ENCODE measurements at regions not wholly inside any gene's neighbourhood (a gene's known extent, or its start where the extent isn't known, plus 50 kb on each side); places are given as distances from the start of the nearest gene placed in this dataset.

DNA sequence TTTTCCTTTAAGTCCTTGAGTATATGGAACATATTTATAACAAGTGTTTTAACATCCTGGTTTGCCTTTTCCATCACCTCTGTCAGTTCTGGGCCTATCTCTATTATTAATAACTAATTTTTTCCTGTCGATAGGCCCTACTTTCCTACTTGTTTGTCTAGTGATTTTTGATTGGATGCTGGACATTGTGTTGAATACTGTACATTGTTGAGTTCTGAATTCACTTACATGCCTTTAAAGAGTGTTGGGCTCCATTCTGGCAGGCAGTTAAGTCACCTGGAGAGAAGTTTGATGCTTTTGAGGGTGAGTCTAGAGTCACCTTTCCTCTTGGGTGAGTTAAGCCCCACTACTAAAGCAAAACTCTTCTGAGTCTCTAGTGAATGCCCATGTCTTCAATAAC is 77.5 kb upstream of the C14orf180 start:
- Histone ChIP-seq H3K27me3 (ENCODE audit: insufficient read depth) (no peaks in the 10 kb centered on the region), H3K4me1 (ENCODE audit: insufficient read depth) (no peaks in the 10 kb centered on the region), H2AFZ (no peak overlapping the region), H3F3A (replicated peaks; ENCODE audit: low read depth) (no peaks in the 10 kb centered on the region), H3K27ac (ENCODE audit: low read depth) (no peak overlapping the region), H3K4me3 (no peak overlapping the region), H3K9me2 (ENCODE audit: insufficient read depth) (no peaks in the 10 kb centered on the region), H3K79me2 (replicated peaks; ENCODE audit: insufficient read depth) (no peaks in the 10 kb centered on the region), H4K20me1 (replicated peaks; ENCODE audit: insufficient read depth) (no peaks in the 10 kb centered on the region), H3K36me3 (ENCODE audit: insufficient read depth) (no peaks in the 10 kb centered on the region), H3K4me2 (no peak overlapping the region)
- DNase-seq (ENCODE audit: low spot score) = no peak
- no peak for ATAC-seq
- Mint-ChIP-seq H3K9me3 (peaks cover 11% of the 10 kb centered on the region; the same call in 2 of the 3 replicates), H3K4me1 (no peaks in the 10 kb centered on the region), H3K36me3 (ENCODE audit: low read depth) (0 out of 3 replicates have a peak, but pooled peaks cover 4% of the 10 kb centered on the region), H3K27me3 (ENCODE audit: insufficient read depth, low read depth, poor library complexity) (peaks cover 2% of the 10 kb centered on the region), H3K27ac (no peak overlapping the region), H3K4me3 (no peak overlapping the region)
- TF ChIP-seq NANOG (IDR thresholded peaks at IDR 0.05; ENCODE audit: borderline replicate concordance) = no peak
- TF ChIP-seq, protein P1, sequence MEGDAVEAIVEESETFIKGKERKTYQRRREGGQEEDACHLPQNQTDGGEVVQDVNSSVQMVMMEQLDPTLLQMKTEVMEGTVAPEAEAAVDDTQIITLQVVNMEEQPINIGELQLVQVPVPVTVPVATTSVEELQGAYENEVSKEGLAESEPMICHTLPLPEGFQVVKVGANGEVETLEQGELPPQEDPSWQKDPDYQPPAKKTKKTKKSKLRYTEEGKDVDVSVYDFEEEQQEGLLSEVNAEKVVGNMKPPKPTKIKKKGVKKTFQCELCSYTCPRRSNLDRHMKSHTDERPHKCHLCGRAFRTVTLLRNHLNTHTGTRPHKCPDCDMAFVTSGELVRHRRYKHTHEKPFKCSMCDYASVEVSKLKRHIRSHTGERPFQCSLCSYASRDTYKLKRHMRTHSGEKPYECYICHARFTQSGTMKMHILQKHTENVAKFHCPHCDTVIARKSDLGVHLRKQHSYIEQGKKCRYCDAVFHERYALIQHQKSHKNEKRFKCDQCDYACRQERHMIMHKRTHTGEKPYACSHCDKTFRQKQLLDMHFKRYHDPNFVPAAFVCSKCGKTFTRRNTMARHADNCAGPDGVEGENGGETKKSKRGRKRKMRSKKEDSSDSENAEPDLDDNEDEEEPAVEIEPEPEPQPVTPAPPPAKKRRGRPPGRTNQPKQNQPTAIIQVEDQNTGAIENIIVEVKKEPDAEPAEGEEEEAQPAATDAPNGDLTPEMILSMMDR (conservative IDR thresholded peaks at IDR 0.05; ENCODE audit: low read depth in 2 of 2) = no peak
- TF ChIP-seq EZH2phosphoT487 (IDR thresholded peaks at IDR 0.05; ENCODE audit: unreplicated experiment) = no peak
- no peak for TF ChIP-seq STAT1 (IDR thresholded peaks at IDR 0.05; ENCODE audit: unreplicated experiment)
- TF ChIP-seq JUNB (IDR thresholded peaks at IDR 0.05; ENCODE audit: unreplicated experiment) = no peak
- TF ChIP-seq EZH2 (IDR thresholded peaks at IDR 0.05; ENCODE audit: low read depth, unreplicated experiment) = no peak
- TF ChIP-seq, protein P2, sequence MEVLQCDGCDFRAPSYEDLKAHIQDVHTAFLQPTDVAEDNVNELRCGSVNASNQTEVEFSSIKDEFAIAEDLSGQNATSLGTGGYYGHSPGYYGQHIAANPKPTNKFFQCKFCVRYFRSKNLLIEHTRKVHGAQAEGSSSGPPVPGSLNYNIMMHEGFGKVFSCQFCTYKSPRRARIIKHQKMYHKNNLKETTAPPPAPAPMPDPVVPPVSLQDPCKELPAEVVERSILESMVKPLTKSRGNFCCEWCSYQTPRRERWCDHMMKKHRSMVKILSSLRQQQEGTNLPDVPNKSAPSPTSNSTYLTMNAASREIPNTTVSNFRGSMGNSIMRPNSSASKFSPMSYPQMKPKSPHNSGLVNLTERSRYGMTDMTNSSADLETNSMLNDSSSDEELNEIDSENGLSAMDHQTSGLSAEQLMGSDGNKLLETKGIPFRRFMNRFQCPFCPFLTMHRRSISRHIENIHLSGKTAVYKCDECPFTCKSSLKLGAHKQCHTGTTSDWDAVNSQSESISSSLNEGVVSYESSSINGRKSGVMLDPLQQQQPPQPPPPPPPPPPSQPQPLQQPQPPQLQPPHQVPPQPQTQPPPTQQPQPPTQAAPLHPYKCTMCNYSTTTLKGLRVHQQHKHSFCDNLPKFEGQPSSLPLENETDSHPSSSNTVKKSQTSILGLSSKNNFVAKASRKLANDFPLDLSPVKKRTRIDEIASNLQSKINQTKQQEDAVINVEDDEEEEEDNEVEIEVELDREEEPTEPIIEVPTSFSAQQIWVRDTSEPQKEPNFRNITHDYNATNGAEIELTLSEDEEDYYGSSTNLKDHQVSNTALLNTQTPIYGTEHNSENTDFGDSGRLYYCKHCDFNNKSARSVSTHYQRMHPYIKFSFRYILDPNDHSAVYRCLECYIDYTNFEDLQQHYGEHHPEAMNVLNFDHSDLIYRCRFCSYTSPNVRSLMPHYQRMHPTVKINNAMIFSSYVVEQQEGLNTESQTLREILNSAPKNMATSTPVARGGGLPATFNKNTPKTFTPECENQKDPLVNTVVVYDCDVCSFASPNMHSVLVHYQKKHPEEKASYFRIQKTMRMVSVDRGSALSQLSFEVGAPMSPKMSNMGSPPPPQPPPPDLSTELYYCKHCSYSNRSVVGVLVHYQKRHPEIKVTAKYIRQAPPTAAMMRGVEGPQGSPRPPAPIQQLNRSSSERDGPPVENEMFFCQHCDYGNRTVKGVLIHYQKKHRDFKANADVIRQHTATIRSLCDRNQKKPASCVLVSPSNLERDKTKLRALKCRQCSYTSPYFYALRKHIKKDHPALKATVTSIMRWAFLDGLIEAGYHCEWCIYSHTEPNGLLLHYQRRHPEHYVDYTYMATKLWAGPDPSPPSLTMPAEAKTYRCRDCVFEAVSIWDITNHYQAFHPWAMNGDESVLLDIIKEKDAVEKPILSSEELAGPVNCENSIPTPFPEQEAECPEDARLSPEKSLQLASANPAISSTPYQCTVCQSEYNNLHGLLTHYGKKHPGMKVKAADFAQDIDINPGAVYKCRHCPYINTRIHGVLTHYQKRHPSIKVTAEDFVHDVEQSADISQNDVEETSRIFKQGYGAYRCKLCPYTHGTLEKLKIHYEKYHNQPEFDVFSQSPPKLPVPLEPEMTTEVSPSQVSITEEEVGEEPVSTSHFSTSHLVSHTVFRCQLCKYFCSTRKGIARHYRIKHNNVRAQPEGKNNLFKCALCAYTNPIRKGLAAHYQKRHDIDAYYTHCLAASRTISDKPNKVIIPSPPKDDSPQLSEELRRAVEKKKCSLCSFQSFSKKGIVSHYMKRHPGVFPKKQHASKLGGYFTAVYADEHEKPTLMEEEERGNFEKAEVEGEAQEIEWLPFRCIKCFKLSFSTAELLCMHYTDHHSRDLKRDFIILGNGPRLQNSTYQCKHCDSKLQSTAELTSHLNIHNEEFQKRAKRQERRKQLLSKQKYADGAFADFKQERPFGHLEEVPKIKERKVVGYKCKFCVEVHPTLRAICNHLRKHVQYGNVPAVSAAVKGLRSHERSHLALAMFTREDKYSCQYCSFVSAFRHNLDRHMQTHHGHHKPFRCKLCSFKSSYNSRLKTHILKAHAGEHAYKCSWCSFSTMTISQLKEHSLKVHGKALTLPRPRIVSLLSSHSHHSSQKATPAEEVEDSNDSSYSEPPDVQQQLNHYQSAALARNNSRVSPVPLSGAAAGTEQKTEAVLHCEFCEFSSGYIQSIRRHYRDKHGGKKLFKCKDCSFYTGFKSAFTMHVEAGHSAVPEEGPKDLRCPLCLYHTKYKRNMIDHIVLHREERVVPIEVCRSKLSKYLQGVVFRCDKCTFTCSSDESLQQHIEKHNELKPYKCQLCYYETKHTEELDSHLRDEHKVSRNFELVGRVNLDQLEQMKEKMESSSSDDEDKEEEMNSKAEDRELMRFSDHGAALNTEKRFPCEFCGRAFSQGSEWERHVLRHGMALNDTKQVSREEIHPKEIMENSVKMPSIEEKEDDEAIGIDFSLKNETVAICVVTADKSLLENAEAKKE (CRISPR knock-in tag; IDR thresholded peaks at IDR 0.05) = no peak
- TF ChIP-seq POLR2AphosphoS5 (IDR thresholded peaks at IDR 0.05; ENCODE audit: low read depth) = no peak
- no peak for TF ChIP-seq CREB1 (CRISPR knock-in tag; IDR thresholded peaks at IDR 0.05; ENCODE audit: low read depth)
- TF ChIP-seq, protein P3, sequence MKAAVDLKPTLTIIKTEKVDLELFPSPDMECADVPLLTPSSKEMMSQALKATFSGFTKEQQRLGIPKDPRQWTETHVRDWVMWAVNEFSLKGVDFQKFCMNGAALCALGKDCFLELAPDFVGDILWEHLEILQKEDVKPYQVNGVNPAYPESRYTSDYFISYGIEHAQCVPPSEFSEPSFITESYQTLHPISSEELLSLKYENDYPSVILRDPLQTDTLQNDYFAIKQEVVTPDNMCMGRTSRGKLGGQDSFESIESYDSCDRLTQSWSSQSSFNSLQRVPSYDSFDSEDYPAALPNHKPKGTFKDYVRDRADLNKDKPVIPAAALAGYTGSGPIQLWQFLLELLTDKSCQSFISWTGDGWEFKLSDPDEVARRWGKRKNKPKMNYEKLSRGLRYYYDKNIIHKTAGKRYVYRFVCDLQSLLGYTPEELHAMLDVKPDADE (IDR thresholded peaks at IDR 0.05) = no peak
- no peak for TF ChIP-seq ZNF114 (CRISPR knock-in tag; IDR thresholded peaks at IDR 0.05)
- TF ChIP-seq ZNF331 (CRISPR knock-in tag; IDR thresholded peaks at IDR 0.05; ENCODE audit: low read depth) = no peak
- TF ChIP-seq, protein P4, sequence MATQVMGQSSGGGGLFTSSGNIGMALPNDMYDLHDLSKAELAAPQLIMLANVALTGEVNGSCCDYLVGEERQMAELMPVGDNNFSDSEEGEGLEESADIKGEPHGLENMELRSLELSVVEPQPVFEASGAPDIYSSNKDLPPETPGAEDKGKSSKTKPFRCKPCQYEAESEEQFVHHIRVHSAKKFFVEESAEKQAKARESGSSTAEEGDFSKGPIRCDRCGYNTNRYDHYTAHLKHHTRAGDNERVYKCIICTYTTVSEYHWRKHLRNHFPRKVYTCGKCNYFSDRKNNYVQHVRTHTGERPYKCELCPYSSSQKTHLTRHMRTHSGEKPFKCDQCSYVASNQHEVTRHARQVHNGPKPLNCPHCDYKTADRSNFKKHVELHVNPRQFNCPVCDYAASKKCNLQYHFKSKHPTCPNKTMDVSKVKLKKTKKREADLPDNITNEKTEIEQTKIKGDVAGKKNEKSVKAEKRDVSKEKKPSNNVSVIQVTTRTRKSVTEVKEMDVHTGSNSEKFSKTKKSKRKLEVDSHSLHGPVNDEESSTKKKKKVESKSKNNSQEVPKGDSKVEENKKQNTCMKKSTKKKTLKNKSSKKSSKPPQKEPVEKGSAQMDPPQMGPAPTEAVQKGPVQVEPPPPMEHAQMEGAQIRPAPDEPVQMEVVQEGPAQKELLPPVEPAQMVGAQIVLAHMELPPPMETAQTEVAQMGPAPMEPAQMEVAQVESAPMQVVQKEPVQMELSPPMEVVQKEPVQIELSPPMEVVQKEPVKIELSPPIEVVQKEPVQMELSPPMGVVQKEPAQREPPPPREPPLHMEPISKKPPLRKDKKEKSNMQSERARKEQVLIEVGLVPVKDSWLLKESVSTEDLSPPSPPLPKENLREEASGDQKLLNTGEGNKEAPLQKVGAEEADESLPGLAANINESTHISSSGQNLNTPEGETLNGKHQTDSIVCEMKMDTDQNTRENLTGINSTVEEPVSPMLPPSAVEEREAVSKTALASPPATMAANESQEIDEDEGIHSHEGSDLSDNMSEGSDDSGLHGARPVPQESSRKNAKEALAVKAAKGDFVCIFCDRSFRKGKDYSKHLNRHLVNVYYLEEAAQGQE (IDR thresholded peaks at IDR 0.05; ENCODE audit: unreplicated experiment) = no peak

Data from GM23338 (cell line).